HCT116 (cell line): ENCODE measurements at regions not wholly inside any gene's neighbourhood (a gene's known extent, or its start where the extent isn't known, plus 50 kb on each side); places are given as distances from the start of the nearest gene placed in this dataset.

Experiments used
- ATAC-seq: fragments of 200-7000 bp; cut with Tn5 transposase; 2 replicates; pipeline ENCODE4 v1.9.1; 2020; ENCODE audit warnings: mild to moderate bottlenecking, moderate library complexity
- BruUV-seq: library from RNA; stranded (reverse); fragments of 400-500 nt; replicated peaks from 2 replicates; lab custom pipeline; 2021; lab: Mats Ljungman, UMichigan
- CTCF ChIA-PET: fragments of 300-600 bp; sonication (Branson Sonifier 250); formaldehyde crosslinking; loops from one replicate; lab custom pipeline; 2021; ENCODE audit warnings: antibody characterized with exemption; lab: Charles Lee
- POLR2A ChIA-PET: fragments of 300-600, 350-600 bp; sonication (Branson Sonifier 250); formaldehyde crosslinking; loops from one replicate; lab custom pipeline; 2021; ENCODE audit warnings: antibody characterized with exemption; lab: Charles Lee
- RAD21 ChIA-PET, 2 experiments: fragments of 300-600 bp; sonication (Branson Sonifier 250); formaldehyde crosslinking; loops; one replicate each; lab custom pipeline; 2023; ENCODE audit warnings: low total read pairs in 2 of 2; ENCODE audit not compliant: uncharacterized antibody in 2 of 2, unreplicated experiment in 2 of 2, low non-redundant PET in 1 of 2; lab: Charles Lee
- DNase-seq: peaks from one replicate; pipeline ENCODE4 v3.0.0-alpha.2; 2010; ENCODE audit warnings: low read depth, low spot score
- H2AFZ ChIP-seq: fragments of 200-600 bp; shearing (Covaris generic), sonication (generic); 2 replicates; pipeline ENCODE4 v1.6.1; 2017; ENCODE audit warnings: low read depth, mixed run types, mixed read lengths, antibody characterized with exemption, low read length; ENCODE audit not compliant: poor library complexity, severe bottlenecking
- H3K27ac ChIP-seq: 2 replicates; pipeline ENCODE4 v1.5.1; 2012; ENCODE audit warnings: low read depth, low read length
- H3K27me3 ChIP-seq: fragments of 200-600 bp; sonication (generic); 2 replicates; pipeline ENCODE4 v1.6.1; 2016; ENCODE audit warnings: mixed run types, low read length, mixed read lengths; ENCODE audit not compliant: insufficient read depth
- H3K36me3 ChIP-seq, 2 experiments: fragments of 200-500 bp in 1 of 2; fragments of 200-600 bp in 1 of 2; sonication (Bioruptor generic) in 1 of 2; sonication (generic) in 1 of 2; 2 replicates each; pipeline versions ENCODE4 v1.5.1 to v1.6.1; 2014 to 2016; ENCODE audit warnings: low read length in 2 of 2, inconsistent platforms in 1 of 2, mixed read lengths in 1 of 2, mixed run types in 1 of 2; ENCODE audit not compliant: insufficient read depth in 2 of 2, control insufficient read depth in 1 of 2
- H3K4me1 ChIP-seq, 2 experiments: fragments of 200-600 bp in 1 of 2; sonication (generic) in 1 of 2; 2 replicates each; pipeline versions ENCODE4 v1.5.1 to v1.6.1; 2012 to 2017; ENCODE audit warnings: low read length in 2 of 2, inconsistent platforms in 1 of 2, mild to moderate bottlenecking in 1 of 2, mixed read lengths in 1 of 2, mixed run types in 1 of 2, moderate library complexity in 1 of 2; ENCODE audit not compliant: insufficient read depth in 2 of 2, control insufficient read depth in 1 of 2
- H3K4me2 ChIP-seq: fragments of 200-600 bp; sonication (generic); 2 replicates; pipeline ENCODE4 v1.6.1; 2017; ENCODE audit warnings: mixed run types, low read length, mixed read lengths
- H3K4me3 ChIP-seq, 2 experiments: fragments of 200-600 bp in 1 of 2; sonication (generic) in 1 of 2; replicated peaks in 1 of 2; 2 replicates each; pipeline ENCODE4 v1.5.1; 2011 to 2016; ENCODE audit warnings: low read length in 2 of 2, control low read depth in 1 of 2, low read depth in 1 of 2, mild to moderate bottlenecking in 1 of 2, mixed read lengths in 1 of 2, mixed run types in 1 of 2
- H3K79me2 ChIP-seq: fragments of 200-600 bp; sonication (generic); 2 replicates; pipeline ENCODE4 v1.6.1; 2017; ENCODE audit warnings: mild to moderate bottlenecking, mixed run types, low read length, moderate library complexity, mixed read lengths; ENCODE audit not compliant: insufficient read depth
- H3K9ac ChIP-seq: fragments of 200-600 bp; sonication (generic); 2 replicates; pipeline ENCODE4 v1.6.1; 2016; ENCODE audit warnings: low read length, mixed read lengths
- H3K9me2 ChIP-seq: fragments of 200-600 bp; sonication (generic), shearing (Covaris generic); 2 replicates; pipeline ENCODE4 v1.6.1; 2017; ENCODE audit warnings: mixed run types, mild to moderate bottlenecking, moderate library complexity; ENCODE audit not compliant: insufficient read depth
- H3K9me3 ChIP-seq, 2 experiments: fragments of 200-500 bp in 1 of 2; fragments of 200-600 bp in 1 of 2; sonication (Bioruptor generic) in 1 of 2; sonication (generic) in 1 of 2; 2 replicates each; pipeline ENCODE4 v1.6.1; 2014 to 2017; ENCODE audit warnings: low read length in 2 of 2, mixed read lengths in 2 of 2, inconsistent platforms in 1 of 2, low read depth in 1 of 2, mild to moderate bottlenecking in 1 of 2, mixed run types in 1 of 2, moderate library complexity in 1 of 2; ENCODE audit not compliant: control insufficient read depth in 1 of 2, insufficient read depth in 1 of 2
- H4K20me1 ChIP-seq: fragments of 200-600 bp; sonication (generic), shearing (Covaris generic); 2 replicates; pipeline ENCODE4 v1.6.1; 2017; ENCODE audit warnings: mixed run types, mild to moderate bottlenecking, moderate library complexity; ENCODE audit not compliant: insufficient read depth
- CBX3 ChIP-seq: IDR thresholded peaks from 2 replicates; pipeline ENCODE4 v1.6.1; 2012; ENCODE audit warnings: low read depth
- CEBPB ChIP-seq: IDR thresholded peaks from 2 replicates; pipeline ENCODE4 v1.6.1; 2012; ENCODE audit warnings: low read depth
- EGR1 ChIP-seq: IDR thresholded peaks from 2 replicates; pipeline ENCODE4 v1.6.1; 2012; ENCODE audit warnings: low read depth
- ELF1 ChIP-seq: IDR thresholded peaks from 2 replicates; pipeline ENCODE4 v1.6.1; 2012; ENCODE audit warnings: low read depth, borderline replicate concordance
- EZH2 ChIP-seq: fragments of 200-600 bp; sonication (generic); IDR thresholded peaks from 2 replicates; pipeline ENCODE4 v1.6.1; 2017; ENCODE audit warnings: antibody characterized with exemption, mixed run types
- JUND ChIP-seq: IDR thresholded peaks from 2 replicates; pipeline ENCODE4 v1.6.1; 2012
- POLR2A ChIP-seq: IDR thresholded peaks from 2 replicates; pipeline ENCODE4 v1.7.0; 2011; ENCODE audit warnings: borderline replicate concordance; ENCODE audit not compliant: insufficient read depth, insufficient read length; ENCODE audit errors: extremely low read depth
- POLR2AphosphoS5 ChIP-seq: IDR thresholded peaks from 2 replicates; pipeline ENCODE4 v1.6.1; 2011; ENCODE audit warnings: mild to moderate bottlenecking, low read depth, low read length, moderate library complexity
- RAD21 ChIP-seq: IDR thresholded peaks from 2 replicates; pipeline ENCODE4 v1.6.1; 2012; ENCODE audit warnings: low read depth, mild to moderate bottlenecking
- SIN3A ChIP-seq: IDR thresholded peaks from 2 replicates; pipeline ENCODE4 v1.6.1; 2012; ENCODE audit warnings: low read depth
- SP1 ChIP-seq: IDR thresholded peaks from 2 replicates; pipeline ENCODE4 v1.6.1; 2012; ENCODE audit warnings: low read depth
- SRF ChIP-seq: IDR thresholded peaks from 2 replicates; pipeline ENCODE4 v1.6.1; 2012; ENCODE audit warnings: low read depth
- ZFX ChIP-seq: fragments of 450-650 bp; IDR thresholded peaks from 2 replicates; pipeline ENCODE4 v1.6.1; 2017
- ZNF274 ChIP-seq: fragments of 200-500 bp; sonication (Bioruptor generic); IDR thresholded peaks from 2 replicates; pipeline ENCODE4 v1.6.1; 2014; ENCODE audit warnings: mild to moderate bottlenecking, low read depth, low read length, inconsistent platforms
- intact Hi-C: fragments of 100-400 bp; cut with micrococcal nuclease; formaldehyde crosslinking; loops from 2 replicates; pipeline ENCODE4 v1.10.0; 2022
- TF ChIP-seq, protein P1 (sequence below): IDR thresholded peaks from 2 replicates; pipeline ENCODE4 v1.6.1; 2012
- TF ChIP-seq, protein P2 (sequence below), 3 experiments: fragments of 200-600 bp in 1 of 3; sonication (generic) in 1 of 3; IDR thresholded peaks in 2 of 3; conservative IDR thresholded peaks in 1 of 3; 2 replicates each; pipeline ENCODE4 v1.5.1; 2012 to 2017; ENCODE audit warnings: low read depth in 2 of 3, low read length in 2 of 3, antibody characterized with exemption in 1 of 3, borderline replicate concordance in 1 of 3, control low read depth in 1 of 3, mild to moderate bottlenecking in 1 of 3, mixed read lengths in 1 of 3, mixed run types in 1 of 3, moderate library complexity in 1 of 3; ENCODE audit not compliant: insufficient read depth in 1 of 3
- TF ChIP-seq, protein P3 (sequence below): IDR thresholded peaks from 2 replicates; pipeline ENCODE4 v1.6.1; 2012

DNA sequence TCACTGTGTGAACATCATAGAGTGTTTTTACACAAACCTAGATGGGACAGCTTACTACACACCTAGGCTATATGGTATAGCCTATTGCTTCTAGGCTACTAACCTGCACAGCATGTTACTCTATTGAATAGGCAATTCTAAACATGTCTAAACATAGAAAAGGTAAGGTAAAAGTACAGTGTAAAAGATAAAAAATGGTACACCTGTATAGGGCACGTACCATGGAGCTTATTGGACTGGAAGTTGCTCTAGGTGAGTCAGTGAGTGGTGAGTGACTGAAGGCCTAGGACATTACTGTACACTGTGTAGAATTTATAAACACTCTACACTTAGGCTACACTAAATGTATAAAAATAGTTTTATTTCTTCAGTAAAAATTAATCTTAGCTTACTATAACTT lies 182.0 kb upstream of the THSD7A start:
- RAD21 ChIA-PET = no interaction called here
- intact Hi-C loops = no loop called here
- no peak overlapping the region for H3K4me3 ChIP-seq
- H2AFZ ChIP-seq = no peak overlapping the region
- no peaks in the 10 kb centered on the region for H4K20me1 ChIP-seq
- H3K4me1 ChIP-seq = no peaks in the 10 kb centered on the region
- H3K36me3 ChIP-seq = no peaks in the 10 kb centered on the region
- H3K9ac ChIP-seq = no peak overlapping the region
- no peak overlapping the region for H3K27ac ChIP-seq
- POLR2A ChIA-PET = no interaction called here
- no peaks in the 10 kb centered on the region for H3K9me3 ChIP-seq
- H3K27me3 ChIP-seq = no peaks in the 10 kb centered on the region
- ATAC-seq (no peak), DNase-seq (no peak)
- CTCF ChIA-PET = no interaction called here
- BruUV-seq = no TSS peak
- no peaks in the 10 kb centered on the region for H3K9me2 ChIP-seq
- no peak for TF ChIP-seq ELF1
- no peak for TF ChIP-seq EZH2
- no peak for TF ChIP-seq EGR1
- TF ChIP-seq, protein P1, sequence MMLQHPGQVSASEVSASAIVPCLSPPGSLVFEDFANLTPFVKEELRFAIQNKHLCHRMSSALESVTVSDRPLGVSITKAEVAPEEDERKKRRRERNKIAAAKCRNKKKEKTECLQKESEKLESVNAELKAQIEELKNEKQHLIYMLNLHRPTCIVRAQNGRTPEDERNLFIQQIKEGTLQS = no peak
- TF ChIP-seq SIN3A = no peak
- no peak for TF ChIP-seq RAD21
- no peak for TF ChIP-seq ZNF274
- no peak for TF ChIP-seq CBX3
- no peak for TF ChIP-seq CEBPB
- TF ChIP-seq ZFX = no peak
- TF ChIP-seq JUND = no peak
- TF ChIP-seq POLR2AphosphoS5 = no peak
- no peak for TF ChIP-seq POLR2A
- TF ChIP-seq, protein P2, sequence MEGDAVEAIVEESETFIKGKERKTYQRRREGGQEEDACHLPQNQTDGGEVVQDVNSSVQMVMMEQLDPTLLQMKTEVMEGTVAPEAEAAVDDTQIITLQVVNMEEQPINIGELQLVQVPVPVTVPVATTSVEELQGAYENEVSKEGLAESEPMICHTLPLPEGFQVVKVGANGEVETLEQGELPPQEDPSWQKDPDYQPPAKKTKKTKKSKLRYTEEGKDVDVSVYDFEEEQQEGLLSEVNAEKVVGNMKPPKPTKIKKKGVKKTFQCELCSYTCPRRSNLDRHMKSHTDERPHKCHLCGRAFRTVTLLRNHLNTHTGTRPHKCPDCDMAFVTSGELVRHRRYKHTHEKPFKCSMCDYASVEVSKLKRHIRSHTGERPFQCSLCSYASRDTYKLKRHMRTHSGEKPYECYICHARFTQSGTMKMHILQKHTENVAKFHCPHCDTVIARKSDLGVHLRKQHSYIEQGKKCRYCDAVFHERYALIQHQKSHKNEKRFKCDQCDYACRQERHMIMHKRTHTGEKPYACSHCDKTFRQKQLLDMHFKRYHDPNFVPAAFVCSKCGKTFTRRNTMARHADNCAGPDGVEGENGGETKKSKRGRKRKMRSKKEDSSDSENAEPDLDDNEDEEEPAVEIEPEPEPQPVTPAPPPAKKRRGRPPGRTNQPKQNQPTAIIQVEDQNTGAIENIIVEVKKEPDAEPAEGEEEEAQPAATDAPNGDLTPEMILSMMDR (IDR thresholded peaks at IDR 0.05 in 2 of 3, conservative IDR thresholded peaks at IDR 0.05 in 1 of 3; ENCODE audit: borderline replicate concordance in 1 of 3, insufficient read depth in 1 of 3, low read depth in 2 of 3, low read length in 2 of 3) = no peak
- no peak for TF ChIP-seq SRF
- TF ChIP-seq, protein P3, sequence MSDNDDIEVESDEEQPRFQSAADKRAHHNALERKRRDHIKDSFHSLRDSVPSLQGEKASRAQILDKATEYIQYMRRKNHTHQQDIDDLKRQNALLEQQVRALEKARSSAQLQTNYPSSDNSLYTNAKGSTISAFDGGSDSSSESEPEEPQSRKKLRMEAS = no peak
- no peak for TF ChIP-seq SP1
- H3K4me2 ChIP-seq = no peak overlapping the region
- H3K79me2 ChIP-seq = no peaks in the 10 kb centered on the region
